M059J (cell line): ENCODE measurements at regions not wholly inside any gene's neighbourhood (a gene's known extent, or its start where the extent isn't known, plus 50 kb on each side); places are given as distances from the start of the nearest gene placed in this dataset.
"Not testable (repeated sequence)": the region's sequence is repeated elsewhere in the genome, so short reads cannot be mapped to it uniquely, and the experiment has no call there.

Experiments
- DNase-seq: peaks from one replicate; pipeline ENCODE4 v3.0.0-alpha.2; 2012; ENCODE audit warnings: low read depth

- not testable (repeated sequence) for DNase-seq
Observed at GRCh38 chr12:14032191-14032590, 50.8 kb upstream of the GRIN2B start.

- DNase-seq: no peak
Observed at GRCh38 chr12:14043776-14044175, 62.4 kb upstream of the GRIN2B start.

GRCh38 chr12:14048941-14049545 is 67.6 kb upstream of the GRIN2B start:
- DNase-seq: no peak

- no peak for DNase-seq
Observed at GRCh38 chr12:14057895-14058294, 76.5 kb upstream of the GRIN2B start.

DNA sequence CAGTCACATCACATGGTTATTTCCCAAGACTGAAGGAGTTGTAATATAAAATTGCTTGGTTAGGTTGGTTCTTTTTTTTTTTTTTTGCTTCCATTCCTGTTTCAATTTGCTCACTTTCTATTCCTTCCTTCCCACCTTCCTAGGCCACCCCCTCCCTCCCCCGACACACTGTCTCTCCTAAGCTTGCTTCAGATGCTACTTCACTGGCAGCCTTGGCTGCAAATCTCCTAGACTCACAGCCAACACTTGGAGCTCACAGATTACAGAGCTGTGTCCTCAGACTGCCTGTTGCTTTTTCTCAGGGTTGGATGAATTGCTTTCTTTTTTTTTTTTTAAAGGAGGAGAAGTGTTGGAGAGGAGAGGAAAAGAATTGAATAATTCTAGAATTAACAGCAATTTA is 77.3 kb upstream of the GRIN2B start:
- DNase-seq: no peak

DNA sequence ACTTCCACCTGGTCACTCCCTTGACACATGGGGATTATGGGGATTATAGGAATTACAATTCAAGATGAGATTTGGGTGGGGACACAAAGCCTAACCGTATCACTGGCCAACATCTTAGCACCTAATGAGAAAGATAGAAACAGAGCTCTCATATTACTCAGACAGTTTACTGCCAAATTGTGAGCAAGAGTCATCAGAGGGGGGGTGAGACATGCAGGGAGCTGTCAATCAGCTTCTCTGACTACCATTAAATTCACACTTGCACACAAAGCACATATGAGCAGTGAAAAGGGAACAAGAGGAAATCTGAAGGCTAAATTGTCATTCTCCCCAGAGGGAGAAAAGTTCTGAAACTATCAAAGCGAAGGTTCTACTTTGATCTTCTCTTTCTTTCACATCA is 78.1 kb upstream of the GRIN2B start:
- DNase-seq: no peak

DNA sequence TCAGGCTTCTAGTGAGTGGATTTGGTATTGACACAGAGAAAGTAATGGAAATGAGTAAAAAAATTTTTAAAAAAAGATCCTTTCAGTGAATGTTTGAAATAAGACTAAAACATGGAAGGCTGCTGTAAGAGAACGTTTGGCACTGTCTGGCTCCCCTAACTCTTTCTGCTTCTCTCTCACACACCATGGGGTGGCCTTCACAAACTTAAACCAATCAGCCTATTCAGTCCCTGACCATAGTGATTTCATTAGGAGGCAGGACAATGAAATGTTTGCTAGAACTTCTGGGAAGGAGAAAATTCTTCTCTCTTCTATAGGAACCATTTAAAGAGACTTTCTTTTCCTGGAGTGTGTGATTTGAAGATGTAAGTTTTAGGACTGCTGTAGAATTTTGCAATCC is 84.2 kb upstream of the GRIN2B start:
- DNase-seq: no peak

- no peak for DNase-seq
Observed at GRCh38 chr12:14066021-14066420, 84.6 kb upstream of the GRIN2B start.

GRCh38 chr12:14068961-14069360 is 87.6 kb upstream of the GRIN2B start:
- no peak for DNase-seq

GRCh38 chr12:14071833-14072232 is 90.4 kb upstream of the GRIN2B start:
- DNase-seq: no peak

DNA sequence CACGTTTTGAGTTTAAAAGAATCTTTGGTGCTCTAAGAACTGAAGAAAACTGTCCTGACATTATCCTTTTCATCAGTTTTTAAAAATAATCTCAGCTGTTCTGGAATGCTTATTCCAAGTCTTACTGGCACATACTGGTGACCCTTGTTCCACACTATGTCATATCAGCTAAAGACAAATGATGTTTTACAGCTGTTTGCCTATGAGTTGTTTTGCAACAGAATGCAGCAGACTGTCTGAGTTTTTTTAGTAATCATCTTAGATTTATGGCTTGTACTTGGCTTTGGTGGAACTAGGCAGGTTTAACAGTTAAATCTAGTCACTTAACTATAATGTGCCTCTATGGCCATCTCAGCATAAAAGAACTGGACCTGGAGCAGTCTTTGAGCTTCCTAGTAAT is 91.6 kb upstream of the GRIN2B start:
- no peak for DNase-seq

DNA sequence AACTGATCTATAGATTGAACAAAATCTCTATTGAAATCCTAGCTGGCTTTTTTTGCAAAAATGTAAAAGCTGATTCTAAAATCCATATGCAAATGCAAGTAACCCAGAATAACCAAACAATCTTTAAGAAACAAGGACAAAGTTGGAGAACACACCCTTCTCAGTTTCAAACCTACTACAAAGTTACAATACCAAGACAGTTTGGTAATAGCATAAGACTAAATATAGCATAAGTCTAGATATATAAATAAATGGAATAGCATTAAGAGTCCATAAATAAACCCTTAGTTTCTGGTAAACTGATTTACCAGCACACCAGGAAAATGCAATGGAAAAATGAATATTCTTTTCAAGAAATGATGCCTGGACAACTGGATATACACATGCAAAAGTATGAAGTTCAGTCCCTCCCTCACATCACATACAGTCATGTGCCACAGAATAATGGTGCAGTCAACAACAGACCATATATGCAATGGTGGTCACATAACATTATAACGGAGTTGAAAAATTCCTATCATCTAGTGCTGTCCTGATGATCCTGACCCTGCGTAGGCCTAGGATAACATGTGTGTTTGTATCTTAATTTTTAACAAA is 94.5 kb upstream of the GRIN2B start:
- DNase-seq: no peak

GRCh38 chr12:14076538-14076937 is 95.1 kb upstream of the GRIN2B start:
- no peak for DNase-seq

DNA sequence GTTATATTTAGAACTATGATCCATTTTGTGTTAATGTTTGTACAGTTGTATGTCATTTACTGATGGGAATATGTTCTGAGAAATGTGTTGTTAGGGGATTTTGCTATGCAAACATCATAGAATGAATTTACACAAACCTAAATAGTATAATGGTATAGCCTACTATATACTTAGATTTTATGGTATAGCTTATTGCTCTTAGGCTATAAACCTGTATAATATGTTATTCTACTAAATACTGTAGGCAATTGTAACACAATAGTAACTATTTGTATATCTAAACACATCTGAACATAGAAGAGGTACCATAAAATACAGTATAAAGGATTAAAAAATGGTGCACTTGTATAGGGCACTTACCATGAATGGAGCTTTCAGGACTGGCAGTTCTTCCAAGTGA is 105.4 kb upstream of the GRIN2B start:
- DNase-seq: no peak

GRCh38 chr12:14099994-14100393 is 118.6 kb upstream of the GRIN2B start:
- no peak for DNase-seq

GRCh38 chr12:14101556-14101955 is 120.2 kb upstream of the GRIN2B start:
- DNase-seq: not testable (repeated sequence)

DNA sequence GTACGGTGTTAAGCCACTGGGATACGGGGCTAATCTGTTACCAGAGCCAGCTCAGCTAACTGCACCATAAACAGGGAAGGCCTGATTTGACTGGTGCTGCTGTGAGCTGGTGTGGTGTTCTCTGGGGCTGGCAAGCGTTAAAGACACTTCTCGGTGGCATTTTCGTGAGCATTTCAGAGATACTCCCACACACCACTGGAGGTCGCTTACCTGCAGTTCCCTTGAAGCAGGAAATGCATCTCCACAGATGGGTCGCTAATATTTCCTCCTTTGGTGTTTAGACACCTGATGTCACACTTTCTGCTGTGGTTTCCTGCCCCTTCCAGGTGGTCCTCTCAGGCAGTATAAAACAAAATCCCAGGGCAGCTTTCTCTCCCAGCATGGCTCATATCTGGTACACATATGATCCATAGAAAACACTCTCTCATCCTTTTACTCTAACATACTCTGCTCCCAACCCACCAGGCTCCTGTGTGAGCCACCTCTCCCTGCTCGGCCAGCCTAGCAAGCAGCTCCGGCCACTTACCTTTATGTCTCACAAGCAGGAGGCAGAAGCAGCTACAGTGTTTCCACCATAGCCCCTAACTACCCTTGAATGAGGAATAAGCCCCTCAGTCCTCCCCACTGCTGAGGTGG is 129.9 kb upstream of the GRIN2B start:
- DNase-seq: no peak

DNA sequence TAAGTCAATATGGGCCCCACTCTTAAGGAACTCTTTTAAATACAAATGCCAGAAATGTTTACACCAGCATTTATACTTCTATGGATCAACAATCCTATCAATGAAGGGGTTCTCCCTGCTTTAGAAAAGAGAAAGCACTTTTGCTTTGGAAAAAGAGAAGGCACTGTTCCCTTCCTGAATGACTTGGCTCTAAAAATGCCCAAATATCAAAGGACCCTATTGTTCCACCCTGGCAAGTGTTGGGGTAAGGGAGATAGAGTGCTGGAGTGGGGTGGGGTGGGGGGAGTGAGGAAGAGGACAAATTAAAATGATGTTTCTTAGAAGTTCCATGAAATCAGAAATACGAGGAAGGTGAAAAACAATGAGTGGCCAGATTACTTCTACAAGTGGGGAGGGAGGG is 131.6 kb upstream of the GRIN2B start:
- DNase-seq: no peak

DNA sequence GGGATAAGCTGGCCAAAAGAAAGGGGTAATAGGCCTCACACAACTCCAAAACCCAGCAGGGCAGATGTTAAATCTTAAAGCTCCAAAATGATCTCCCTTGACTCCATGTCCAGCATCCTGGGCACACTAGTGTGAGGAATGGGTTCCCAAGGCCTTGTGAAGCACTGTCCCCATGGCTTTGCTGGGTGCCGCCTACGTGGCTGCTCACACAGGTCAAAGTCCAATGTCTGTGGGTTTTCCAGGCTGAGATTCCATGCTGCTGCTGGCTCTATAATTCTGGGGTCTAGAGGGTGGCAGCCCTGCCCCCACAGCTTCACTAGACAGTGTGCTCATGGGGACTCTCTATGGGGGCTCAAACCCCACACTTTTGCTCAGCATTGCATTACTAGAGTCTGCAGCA is 145.3 kb upstream of the GRIN2B start:
- DNase-seq: no peak

- DNase-seq: no peak
Observed at GRCh38 chr12:14129611-14130195, 148.3 kb upstream of the GRIN2B start.

GRCh38 chr12:14135996-14136395 is 154.6 kb upstream of the GRIN2B start:
- DNase-seq: no peak

GRCh38 chr12:14138495-14138894 is 157.1 kb upstream of the GRIN2B start:
- no peak for DNase-seq
